Smooth muscle cell (in vitro differentiated cells): ENCODE measurements at regions not wholly inside any gene's neighbourhood (a gene's known extent, or its start where the extent isn't known, plus 50 kb on each side); places are given as distances from the start of the nearest gene placed in this dataset.
A peak's percentile ranks its signal among the peaks of the same experiment; 100 is the strongest.

Experiments used
- DNase-seq: peaks from one replicate; lab custom pipeline; 2025; ENCODE audit not compliant: unreplicated experiment; lab: John Stamatoyannopoulos, UW
- H2AFZ ChIP-seq: fragments of 200-600 bp; sonication (generic); 2 replicates; pipeline ENCODE4 v1.6.0; 2016; ENCODE audit warnings: antibody characterized with exemption, low read depth, mild to moderate bottlenecking
- H3F3A ChIP-seq: fragments of 200-600 bp; sonication (generic); 2 replicates; pipeline ENCODE4 v1.6.0; 2017; ENCODE audit warnings: antibody characterized with exemption, low read depth
- H3K27ac ChIP-seq: fragments of 200-600 bp; sonication (generic); 2 replicates; pipeline ENCODE4 v1.5.1; 2016; ENCODE audit warnings: low read depth, mild to moderate bottlenecking
- H3K27me3 ChIP-seq: fragments of 200-600 bp; sonication (generic); 2 replicates; pipeline ENCODE4 v1.6.1; 2016; ENCODE audit warnings: low read depth, mild to moderate bottlenecking
- H3K36me3 ChIP-seq: fragments of 200-600 bp; sonication (generic); 2 replicates; pipeline ENCODE4 v1.5.1; 2016; ENCODE audit warnings: low read depth
- H3K4me1 ChIP-seq: fragments of 200-600 bp; sonication (generic); 2 replicates; pipeline ENCODE4 v1.5.1; 2016; ENCODE audit warnings: low read depth
- H3K4me2 ChIP-seq: fragments of 200-600 bp; sonication (generic); 2 replicates; pipeline ENCODE4 v1.6.0; 2016; ENCODE audit warnings: mild to moderate bottlenecking
- H3K4me3 ChIP-seq: fragments of 200-600 bp; sonication (generic); 2 replicates; pipeline ENCODE4 v1.5.1; 2016; ENCODE audit warnings: mild to moderate bottlenecking
- H3K79me2 ChIP-seq: fragments of 200-600 bp; sonication (generic); 2 replicates; pipeline ENCODE4 v1.6.0; 2016; ENCODE audit warnings: low read depth, mild to moderate bottlenecking
- H3K9ac ChIP-seq: fragments of 200-600 bp; sonication (generic); 2 replicates; pipeline ENCODE4 v1.6.0; 2016; ENCODE audit warnings: low read depth
- H3K9me3 ChIP-seq: fragments of 200-600 bp; sonication (generic); replicated peaks from 2 replicates; pipeline ENCODE4 v1.5.1; 2016; ENCODE audit warnings: low read depth
- H4K20me1 ChIP-seq: fragments of 200-600 bp; sonication (generic); 2 replicates; pipeline ENCODE4 v1.6.0; 2016; ENCODE audit warnings: low read depth
- WGBS: methylation state at CpG from one replicate; pipeline ENCODE4 v1.1.7; 2016; ENCODE audit warnings: low lambda C conversion rate; 5-methylcytosine and 5-hydroxymethylcytosine counted together
- TF ChIP-seq, protein P1 (sequence below): fragments of 200-600 bp; sonication (generic); IDR thresholded peaks from 2 replicates; pipeline ENCODE4 v1.5.1; 2017; ENCODE audit warnings: borderline replicate concordance, mild to moderate bottlenecking, antibody characterized with exemption; ENCODE audit not compliant: insufficient read depth, poor library complexity, severe bottlenecking

DNA sequence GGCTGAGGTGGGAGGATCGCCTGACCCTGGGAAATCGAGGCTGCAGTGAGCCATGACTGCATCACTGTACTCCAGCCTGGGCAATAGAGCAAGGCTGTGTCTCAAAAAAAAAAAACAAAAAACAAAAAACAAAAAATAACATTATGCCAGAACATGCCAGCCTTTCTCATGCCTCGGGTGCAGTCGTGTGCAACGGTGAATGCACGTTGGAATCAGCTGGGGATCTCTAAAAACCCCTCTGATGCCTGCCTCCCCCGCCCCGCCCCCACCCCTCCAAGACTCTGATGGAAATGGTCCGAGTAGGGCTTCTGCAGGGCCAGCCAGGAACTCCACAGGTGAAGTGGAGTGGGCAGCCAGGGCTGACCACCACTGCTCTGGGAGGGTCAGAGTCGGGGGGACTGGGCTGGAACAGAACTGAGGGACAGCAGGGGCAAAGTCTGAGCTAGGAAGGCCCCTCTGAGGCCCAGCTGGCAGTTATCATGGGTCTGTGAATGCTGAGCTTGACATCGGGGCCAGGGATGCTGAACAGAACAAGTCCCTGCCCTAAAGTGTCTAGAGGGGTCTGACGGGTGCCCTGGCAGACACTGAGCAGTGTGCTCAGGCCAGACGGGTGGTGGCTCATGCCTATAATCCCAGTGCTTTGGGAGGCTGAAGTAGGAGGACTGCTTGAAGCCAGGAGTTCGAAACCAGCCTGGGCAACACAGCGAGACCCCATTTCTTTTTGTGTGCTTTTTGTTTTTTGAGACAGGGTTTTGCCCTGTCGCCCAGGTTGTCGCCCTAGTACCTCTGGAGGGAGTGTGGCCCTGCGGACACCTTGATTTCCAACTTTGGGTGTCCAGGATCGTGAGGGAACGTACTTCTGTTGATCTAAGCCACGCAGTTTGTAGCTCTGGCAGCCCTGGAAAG, 193.4 kb upstream of the GSE1 start:
- Histone ChIP-seq H3K27me3 (no peaks in the 10 kb centered on the region), H4K20me1 (peaks cover 59% of the 10 kb centered on the region), H3F3A (peaks cover 5% of the 10 kb centered on the region), H3K4me2 (no peak overlapping the region), H2AFZ (no peak overlapping the region), H3K9ac (no peak overlapping the region), H3K9me3 (no peaks in the 10 kb centered on the region), H3K4me3 (no peak overlapping the region), H3K27ac (no peak overlapping the region), H3K4me1 (peaks cover 9% of the 10 kb centered on the region), H3K79me2 (no peaks in the 10 kb centered on the region), H3K36me3 (no peaks in the 10 kb centered on the region)
- no peak for DNase-seq
- TF ChIP-seq, protein P1, sequence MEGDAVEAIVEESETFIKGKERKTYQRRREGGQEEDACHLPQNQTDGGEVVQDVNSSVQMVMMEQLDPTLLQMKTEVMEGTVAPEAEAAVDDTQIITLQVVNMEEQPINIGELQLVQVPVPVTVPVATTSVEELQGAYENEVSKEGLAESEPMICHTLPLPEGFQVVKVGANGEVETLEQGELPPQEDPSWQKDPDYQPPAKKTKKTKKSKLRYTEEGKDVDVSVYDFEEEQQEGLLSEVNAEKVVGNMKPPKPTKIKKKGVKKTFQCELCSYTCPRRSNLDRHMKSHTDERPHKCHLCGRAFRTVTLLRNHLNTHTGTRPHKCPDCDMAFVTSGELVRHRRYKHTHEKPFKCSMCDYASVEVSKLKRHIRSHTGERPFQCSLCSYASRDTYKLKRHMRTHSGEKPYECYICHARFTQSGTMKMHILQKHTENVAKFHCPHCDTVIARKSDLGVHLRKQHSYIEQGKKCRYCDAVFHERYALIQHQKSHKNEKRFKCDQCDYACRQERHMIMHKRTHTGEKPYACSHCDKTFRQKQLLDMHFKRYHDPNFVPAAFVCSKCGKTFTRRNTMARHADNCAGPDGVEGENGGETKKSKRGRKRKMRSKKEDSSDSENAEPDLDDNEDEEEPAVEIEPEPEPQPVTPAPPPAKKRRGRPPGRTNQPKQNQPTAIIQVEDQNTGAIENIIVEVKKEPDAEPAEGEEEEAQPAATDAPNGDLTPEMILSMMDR: no peak
- 88% methylated on average over 21 of the region's 21 CpGs for WGBS

DNA sequence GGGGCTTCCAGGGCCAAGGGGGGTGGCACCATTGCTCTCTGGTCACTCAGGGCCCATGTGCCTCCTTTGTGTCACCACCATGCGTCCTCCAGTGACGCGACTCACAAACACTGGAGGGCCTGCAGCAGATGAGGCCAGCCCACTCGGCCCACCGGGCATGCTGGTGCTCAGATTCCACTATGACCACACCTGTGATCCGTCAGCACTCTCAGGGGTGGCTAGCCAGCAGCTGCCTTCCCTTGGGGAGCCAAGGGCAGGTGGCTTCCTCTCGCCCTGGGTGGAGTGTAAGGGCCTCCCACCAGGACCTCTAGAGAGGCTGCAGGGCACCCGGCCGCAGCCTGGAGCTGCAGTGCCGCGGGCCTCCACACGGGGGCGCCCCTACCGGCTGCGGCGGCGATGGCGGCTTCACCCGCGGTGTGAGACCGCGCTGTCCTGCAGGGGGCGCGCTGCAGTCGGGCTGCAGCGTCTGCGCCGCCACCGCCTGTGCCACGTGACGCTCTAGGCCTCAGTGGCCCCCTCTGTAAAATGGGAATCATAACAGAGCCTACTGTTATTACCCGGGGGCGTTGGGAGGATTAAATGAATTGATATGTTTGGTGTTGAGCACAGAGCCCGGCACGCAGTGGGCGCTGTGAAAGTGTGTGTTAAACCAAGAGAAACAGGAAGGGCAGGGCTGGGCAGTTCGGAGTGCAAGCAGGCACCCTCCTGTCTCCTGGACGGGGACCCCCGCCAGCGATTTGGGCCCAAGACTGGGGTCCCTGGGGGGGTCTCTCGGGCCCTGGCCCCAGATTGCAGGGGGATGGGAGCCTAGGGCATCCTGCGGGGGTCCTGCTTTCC, 192.4 kb upstream of the GSE1 start:
- Histone ChIP-seq H3K4me2 (no peak overlapping the region), H3F3A (peaks cover 5% of the 10 kb centered on the region), H3K4me3 (no peak overlapping the region), H3K9me3 (no peaks in the 10 kb centered on the region), H3K27me3 (no peaks in the 10 kb centered on the region), H3K4me1 (peaks cover 9% of the 10 kb centered on the region), H4K20me1 (peaks cover 60% of the 10 kb centered on the region), H3K79me2 (no peaks in the 10 kb centered on the region), H3K36me3 (no peaks in the 10 kb centered on the region), H3K27ac (no peak overlapping the region), H3K9ac (no peak overlapping the region), H2AFZ (no peak overlapping the region)
- 43% methylated on average over 37 of the region's 42 CpGs for WGBS
- DNase-seq: no peak
- TF ChIP-seq, protein P1: peak; percentile 100

DNA sequence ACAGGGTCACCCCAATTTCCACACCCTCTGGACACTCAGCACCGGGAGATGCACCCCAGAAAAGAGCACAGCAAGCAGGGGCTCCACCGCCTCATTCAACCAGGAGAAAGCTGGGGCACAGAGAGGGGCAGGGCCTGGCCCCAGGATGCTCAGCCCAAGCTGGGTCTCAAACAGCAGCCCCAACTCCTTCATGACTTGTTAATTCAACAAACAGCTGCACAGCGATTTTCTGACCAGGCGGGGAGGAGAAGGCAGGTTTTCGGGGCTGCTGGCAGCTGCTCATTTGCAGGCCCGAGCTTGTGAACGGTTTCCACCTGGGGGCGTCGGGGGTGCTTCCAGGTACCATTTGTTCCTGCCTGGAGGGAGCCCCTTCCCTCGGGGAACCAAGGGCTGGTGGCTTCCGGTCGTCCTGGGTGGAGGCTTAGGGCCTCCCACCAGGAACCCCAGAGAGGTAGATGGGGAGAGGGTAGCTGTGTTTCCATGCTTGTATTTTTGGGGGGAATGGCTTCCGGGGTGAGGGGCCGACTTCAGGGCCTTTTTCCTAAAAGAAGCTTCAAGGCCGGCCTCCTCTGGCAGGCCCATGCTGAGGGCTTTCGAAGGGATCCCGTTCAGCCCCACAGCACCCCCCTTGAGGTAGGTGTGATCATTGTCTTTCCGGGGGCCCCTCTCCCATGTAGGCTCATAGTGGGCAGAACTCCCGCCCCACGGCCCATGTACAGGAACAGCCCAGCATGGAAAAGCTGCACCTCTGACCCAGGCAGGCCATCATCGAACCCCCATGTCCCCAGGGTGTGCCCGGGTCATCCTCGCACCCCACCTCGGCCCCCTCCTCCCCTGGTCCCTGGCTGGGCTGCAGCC, 191.6 kb upstream of the GSE1 start:
- 85% methylated on average over 24 of the region's 24 CpGs for WGBS

More for the DNA sequence above, 191.6 kb upstream of the GSE1 start:
- Histone ChIP-seq H3K4me1 (peaks cover 9% of the 10 kb centered on the region), H3K27ac (no peak overlapping the region), H3K9ac (no peak overlapping the region), H4K20me1 (peaks cover 53% of the 10 kb centered on the region), H3F3A (peaks cover 2% of the 10 kb centered on the region), H3K27me3 (no peaks in the 10 kb centered on the region), H2AFZ (no peak overlapping the region), H3K4me3 (no peak overlapping the region), H3K36me3 (no peaks in the 10 kb centered on the region), H3K79me2 (no peaks in the 10 kb centered on the region), H3K4me2 (no peak overlapping the region), H3K9me3 (no peaks in the 10 kb centered on the region)
- no peak for DNase-seq
- TF ChIP-seq, protein P1: no peak
